Hepatic stellate cell (primary cell): ENCODE measurements at regions not wholly inside any gene's neighbourhood (a gene's known extent, or its start where the extent isn't known, plus 50 kb on each side); places are given as distances from the start of the nearest gene placed in this dataset.

Experiments
- DNase-seq: peaks from one replicate; pipeline ENCODE4 v3.0.0; 2011; ENCODE audit warnings: low spot score

- DNase-seq: no peak
Measured at GRCh38 chr4:23660865-23661264, 229.0 kb downstream of the PPARGC1A start.

- no peak for DNase-seq
Measured at GRCh38 chr4:23654791-23655190, 235.1 kb downstream of the PPARGC1A start.

GRCh38 chr4:23648854-23649596, 240.8 kb downstream of the PPARGC1A start:
- no peak for DNase-seq

GRCh38 chr4:23635468-23635867, 254.4 kb downstream of the PPARGC1A start:
- no peak for DNase-seq

GRCh38 chr4:23631255-23631950, 258.4 kb downstream of the PPARGC1A start:
- no peak for DNase-seq

GRCh38 chr4:23630110-23630509, 259.7 kb downstream of the PPARGC1A start:
- no peak for DNase-seq

- DNase-seq: no peak
Measured at GRCh38 chr4:23629421-23629820, 260.4 kb downstream of the PPARGC1A start.

GRCh38 chr4:23614284-23614892, 275.5 kb downstream of the PPARGC1A start:
- no peak for DNase-seq

GRCh38 chr4:23613782-23614181, 276.1 kb downstream of the PPARGC1A start:
- no peak for DNase-seq

GRCh38 chr4:23602720-23603119, 287.1 kb downstream of the PPARGC1A start:
- no peak for DNase-seq

- no peak for DNase-seq
Measured at GRCh38 chr4:23594125-23594524, 295.7 kb downstream of the PPARGC1A start.

- DNase-seq: no peak
Measured at GRCh38 chr4:23590431-23590830, 299.4 kb downstream of the PPARGC1A start.

GRCh38 chr4:23584024-23584423, 305.8 kb downstream of the PPARGC1A start:
- DNase-seq: no peak

- no peak for DNase-seq
Measured at GRCh38 chr4:23582671-23583070, 307.2 kb downstream of the PPARGC1A start.

GRCh38 chr4:23579166-23579565, 310.7 kb downstream of the PPARGC1A start:
- no peak for DNase-seq

- no peak for DNase-seq
Measured at GRCh38 chr4:23577398-23577797, 312.4 kb downstream of the PPARGC1A start.

- DNase-seq: no peak
Measured at GRCh38 chr4:23572382-23572781, 317.5 kb downstream of the PPARGC1A start.

GRCh38 chr4:23567338-23567737, 322.5 kb downstream of the PPARGC1A start:
- no peak for DNase-seq

GRCh38 chr4:23560748-23561147, 329.1 kb downstream of the PPARGC1A start:
- DNase-seq: no peak

- DNase-seq: no peak
Measured at GRCh38 chr4:23558101-23558500, 331.7 kb downstream of the PPARGC1A start.

- DNase-seq: no peak
Measured at GRCh38 chr4:23547601-23548000, 342.2 kb downstream of the PPARGC1A start.

- DNase-seq: no peak
Measured at GRCh38 chr4:23547096-23547495, 342.8 kb downstream of the PPARGC1A start.

GRCh38 chr4:23539969-23540569, 349.8 kb downstream of the PPARGC1A start:
- DNase-seq: no peak
